Natural killer cell (primary cell): ENCODE measurements at regions not wholly inside any gene's neighbourhood (a gene's known extent, or its start where the extent isn't known, plus 50 kb on each side); places are given as distances from the start of the nearest gene placed in this dataset.

Experiments used
- ATAC-seq, 3 donors: fragments of 150-1000 bp in 2 of 3; fragments of 200-7000 bp in 1 of 3; cut with Tn5 transposase; 1 replicate in 1 of 3; 2 replicates in 2 of 3; pipeline ENCODE4 v1.10.0; 2021; ENCODE audit warnings: mild to moderate bottlenecking in 2 of 3, moderate library complexity in 2 of 3
- DNase-seq, 2 donors: peaks; one replicate each; pipeline versions ENCODE4 v3.0.0 to v3.0.0-alpha.2; 2013 to 2021; ENCODE audit warnings: mixed read lengths in 1 of 2
- H3K27ac ChIP-seq: one replicate; pipeline ENCODE4 v1.5.1; 2013; ENCODE audit warnings: mild to moderate bottlenecking, low read length
- H3K27me3 ChIP-seq: one replicate; pipeline ENCODE4 v1.6.1; 2013; ENCODE audit warnings: low read length; ENCODE audit not compliant: control insufficient read depth, insufficient read depth
- H3K36me3 ChIP-seq: one replicate; pipeline ENCODE4 v1.6.1; 2013; ENCODE audit warnings: low read length; ENCODE audit not compliant: control insufficient read depth, insufficient read depth
- H3K4me1 ChIP-seq: one replicate; pipeline ENCODE4 v1.6.1; 2013; ENCODE audit warnings: low read length; ENCODE audit not compliant: control insufficient read depth, insufficient read depth
- H3K4me3 ChIP-seq: one replicate; pipeline ENCODE4 v1.5.1; 2013; ENCODE audit warnings: low read length
- H3K9me3 ChIP-seq: one replicate; pipeline ENCODE4 v1.6.1; 2013; ENCODE audit warnings: low read length; ENCODE audit not compliant: control insufficient read depth, insufficient read depth
- H3K27ac Mint-ChIP-seq, 2 donors: one replicate each; pipeline ENCODE4 v1.8.0; 2022; ENCODE audit warnings: mild to moderate bottlenecking in 2 of 2, mixed read lengths in 2 of 2, moderate library complexity in 1 of 2
- H3K27me3 Mint-ChIP-seq, 2 donors: one replicate each; pipeline ENCODE4 v1.8.0; 2022; ENCODE audit warnings: low read depth in 2 of 2, mixed read lengths in 2 of 2
- H3K36me3 Mint-ChIP-seq: one replicate; pipeline ENCODE4 v1.8.0; 2022; ENCODE audit warnings: mixed read lengths
- H3K4me1 Mint-ChIP-seq, 2 donors: one replicate each; pipeline ENCODE4 v1.8.0; 2022; ENCODE audit warnings: mixed read lengths in 2 of 2
- H3K4me3 Mint-ChIP-seq: one replicate; pipeline ENCODE4 v1.8.0; 2022; ENCODE audit warnings: mild to moderate bottlenecking, moderate library complexity, mixed read lengths
- H3K9me3 Mint-ChIP-seq, 2 donors: one replicate each; pipeline ENCODE4 v1.8.0; 2022; ENCODE audit warnings: mixed read lengths in 2 of 2
- CTCF ChIP-seq: fragments of 200-600 bp; IDR thresholded peaks from one replicate; pipeline ENCODE4 v1.8.0; 2022; ENCODE audit warnings: antibody characterized with exemption
- WGBS: methylation state at CpG from one replicate; pipeline ENCODE4 v1.1.7; 2013; ENCODE audit warnings: missing lambda C conversion rate; ENCODE audit not compliant: insufficient coverage; 5-methylcytosine and 5-hydroxymethylcytosine counted together
- intact Hi-C: fragments of 100-400 bp; cut with micrococcal nuclease; formaldehyde crosslinking; loops from one replicate; pipeline ENCODE4 v1.14.2; 2022

GRCh38 chr4:137677863-137678262 is 145.6 kb upstream of the PCDH18 start:
- no peak overlapping the region for H3K27ac Mint-ChIP-seq
- Histone ChIP-seq H3K27ac (no peak overlapping the region), H3K4me3 (no peak overlapping the region), H3K27me3 (no peaks in the 10 kb centered on the region), H3K36me3 (no peaks in the 10 kb centered on the region), H3K4me1 (no peaks in the 10 kb centered on the region), H3K9me3 (no peaks in the 10 kb centered on the region)
- no peaks in the 10 kb centered on the region for H3K27me3 Mint-ChIP-seq
- TF ChIP-seq CTCF, result no peak
- no peak overlapping the region for H3K4me3 Mint-ChIP-seq
- no peaks in the 10 kb centered on the region for H3K36me3 Mint-ChIP-seq
- intact Hi-C loops, result no loop called here
- H3K9me3 Mint-ChIP-seq, result peaks cover 12 to 14% of the 10 kb centered on the region in 2 donors
- ATAC-seq (no peak), DNase-seq (no peak)
- H3K4me1 Mint-ChIP-seq, result no peaks in the 10 kb centered on the region

- no CpG with 5 or more reads among the region's 1 CpG for WGBS
- Mint-ChIP-seq H3K4me3 (no peak overlapping the region), H3K9me3 (peaks cover 17 to 18% of the 10 kb centered on the region in 2 donors), H3K27me3 (no peaks in the 10 kb centered on the region), H3K27ac (no peak overlapping the region), H3K4me1 (no peaks in the 10 kb centered on the region), H3K36me3 (no peaks in the 10 kb centered on the region)
- Histone ChIP-seq H3K36me3 (no peaks in the 10 kb centered on the region), H3K27me3 (no peaks in the 10 kb centered on the region), H3K4me3 (no peak overlapping the region), H3K9me3 (no peaks in the 10 kb centered on the region), H3K27ac (no peak overlapping the region), H3K4me1 (no peaks in the 10 kb centered on the region)
- DNase-seq, result no peak
- ATAC-seq, result no peak
- TF ChIP-seq CTCF, result no peak
- intact Hi-C loops, result no loop called here
Observed at GRCh38 chr4:137676357-137676998, 144.2 kb upstream of the PCDH18 start.

GRCh38 chr4:137674066-137674465 is 141.8 kb upstream of the PCDH18 start:
- no peaks in the 10 kb centered on the region for H3K4me1 ChIP-seq
- ATAC-seq (no peak), DNase-seq (no peak)
- no CpG with 5 or more reads among the region's 2 CpGs for WGBS
- no peaks in the 10 kb centered on the region for H3K36me3 ChIP-seq
- Mint-ChIP-seq H3K27me3 (no peaks in the 10 kb centered on the region), H3K27ac (no peak overlapping the region), H3K36me3 (no peaks in the 10 kb centered on the region), H3K4me1 (no peaks in the 10 kb centered on the region), H3K9me3 (peaks cover 15 to 18% of the 10 kb centered on the region in 2 donors), H3K4me3 (no peak overlapping the region)
- H3K4me3 ChIP-seq, result no peak overlapping the region
- H3K27ac ChIP-seq, result no peak overlapping the region
- H3K27me3 ChIP-seq, result no peaks in the 10 kb centered on the region
- no peak for TF ChIP-seq CTCF
- H3K9me3 ChIP-seq, result no peaks in the 10 kb centered on the region
- intact Hi-C loops, result no loop called here

GRCh38 chr4:137668885-137669545 is 136.7 kb upstream of the PCDH18 start:
- Histone ChIP-seq H3K4me1 (no peaks in the 10 kb centered on the region), H3K4me3 (no peak overlapping the region), H3K36me3 (no peaks in the 10 kb centered on the region), H3K9me3 (no peaks in the 10 kb centered on the region), H3K27ac (no peak overlapping the region), H3K27me3 (no peaks in the 10 kb centered on the region)
- Mint-ChIP-seq H3K36me3 (no peaks in the 10 kb centered on the region), H3K27me3 (no peaks in the 10 kb centered on the region), H3K4me3 (no peak overlapping the region), H3K9me3 (peaks cover 16 to 21% of the 10 kb centered on the region in 2 donors), H3K27ac (no peak overlapping the region), H3K4me1 (no peaks in the 10 kb centered on the region)
- ATAC-seq, result no peak
- no peak for DNase-seq
- TF ChIP-seq CTCF, result no peak
- intact Hi-C loops, result no loop called here
